Left lung (tissue), 4 donors: ENCODE measurements at regions not wholly inside any gene's neighbourhood (a gene's known extent, or its start where the extent isn't known, plus 50 kb on each side); places are given as distances from the start of the nearest gene placed in this dataset.

Source experiments
- ATAC-seq: fragments of 200-7000 bp; cut with Tn5 transposase; one replicate; pipeline ENCODE4 v1.9.1; 2020; ENCODE audit warnings: moderate library complexity
- DNase-seq, 4 donors: peaks; one replicate each; pipeline ENCODE4 v3.0.0-alpha.2; 2013 to 2020
- H3K27ac ChIP-seq, 2 donors: fragments of 200-600 bp; sonication (generic) in 1 of 2; one replicate each; pipeline versions ENCODE4 v1.5.0 to v1.8.0; 2020 to 2021
- H3K27me3 ChIP-seq, 2 donors: fragments of 200-600 bp; sonication (generic) in 1 of 2; one replicate each; pipeline versions ENCODE4 v1.5.0 to v1.8.0; 2020 to 2021
- H3K36me3 ChIP-seq, 2 donors: fragments of 200-600 bp; sonication (generic) in 1 of 2; one replicate each; pipeline versions ENCODE4 v1.5.0 to v1.8.0; 2020 to 2021
- H3K4me1 ChIP-seq, 2 donors: fragments of 200-600 bp; one replicate each; pipeline ENCODE4 v1.8.0; 2021
- H3K4me3 ChIP-seq, 2 donors: fragments of 200-600 bp; sonication (generic) in 1 of 2; one replicate each; pipeline versions ENCODE4 v1.5.0 to v1.8.0; 2020 to 2021; ENCODE audit warnings: mild to moderate bottlenecking in 1 of 2
- H3K9me3 ChIP-seq, 2 donors: fragments of 200-600 bp; sonication (generic) in 1 of 2; one replicate each; pipeline versions ENCODE4 v1.5.0 to v1.8.0; 2020 to 2021
- intact Hi-C, 2 donors: fragments of 100-400 bp; cut with DNase I; formaldehyde crosslinking; loops; one replicate each; pipeline versions ENCODE4 v1.11.2 to v1.14.2; 2022
- TF ChIP-seq, protein P1 (sequence below), 2 donors: fragments of 200-600 bp; sonication (generic) in 1 of 2; IDR thresholded peaks; one replicate each; pipeline versions ENCODE4 v1.5.0 to v1.8.0; 2021; ENCODE audit warnings: antibody characterized with exemption in 2 of 2
- donor health status: DM: no; HTN: yes; CAD: no.
- donor health status: DM: no; HTN: no; CAD: no.

DNA sequence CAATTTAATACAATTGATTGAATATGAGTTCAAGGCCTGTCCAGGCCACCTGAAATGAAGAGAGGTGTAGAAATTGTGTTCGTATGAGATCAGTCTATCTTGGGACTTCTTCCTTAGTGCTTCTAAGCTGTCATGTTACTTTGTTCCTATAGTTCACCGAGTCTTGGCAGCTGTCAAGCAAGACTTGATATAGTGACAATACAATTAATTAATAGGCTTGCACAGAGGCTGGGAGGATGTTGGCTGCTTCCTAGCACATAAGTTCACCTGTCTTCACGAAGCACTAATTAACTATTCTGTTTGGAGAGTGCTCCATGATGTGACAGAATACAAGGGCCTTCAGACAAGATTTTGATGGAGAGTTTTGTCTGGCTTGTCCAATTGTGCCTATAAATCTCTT lies 103.7 kb upstream of the CD96 start:
- intact Hi-C loops, result no loop called here
- DNase-seq, result no peak
- Histone ChIP-seq H3K4me3 (no peak overlapping the region), H3K27ac (no peak overlapping the region), H3K36me3 (no peaks in the 10 kb centered on the region), H3K9me3 (peaks cover 0 to 5% of the 10 kb centered on the region in 2 donors), H3K27me3 (no peaks in the 10 kb centered on the region), H3K4me1 (no peaks in the 10 kb centered on the region)
- ATAC-seq, result no peak
- TF ChIP-seq, protein P1, sequence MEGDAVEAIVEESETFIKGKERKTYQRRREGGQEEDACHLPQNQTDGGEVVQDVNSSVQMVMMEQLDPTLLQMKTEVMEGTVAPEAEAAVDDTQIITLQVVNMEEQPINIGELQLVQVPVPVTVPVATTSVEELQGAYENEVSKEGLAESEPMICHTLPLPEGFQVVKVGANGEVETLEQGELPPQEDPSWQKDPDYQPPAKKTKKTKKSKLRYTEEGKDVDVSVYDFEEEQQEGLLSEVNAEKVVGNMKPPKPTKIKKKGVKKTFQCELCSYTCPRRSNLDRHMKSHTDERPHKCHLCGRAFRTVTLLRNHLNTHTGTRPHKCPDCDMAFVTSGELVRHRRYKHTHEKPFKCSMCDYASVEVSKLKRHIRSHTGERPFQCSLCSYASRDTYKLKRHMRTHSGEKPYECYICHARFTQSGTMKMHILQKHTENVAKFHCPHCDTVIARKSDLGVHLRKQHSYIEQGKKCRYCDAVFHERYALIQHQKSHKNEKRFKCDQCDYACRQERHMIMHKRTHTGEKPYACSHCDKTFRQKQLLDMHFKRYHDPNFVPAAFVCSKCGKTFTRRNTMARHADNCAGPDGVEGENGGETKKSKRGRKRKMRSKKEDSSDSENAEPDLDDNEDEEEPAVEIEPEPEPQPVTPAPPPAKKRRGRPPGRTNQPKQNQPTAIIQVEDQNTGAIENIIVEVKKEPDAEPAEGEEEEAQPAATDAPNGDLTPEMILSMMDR (IDR thresholded peaks at IDR 0.05), result no peak

DNA sequence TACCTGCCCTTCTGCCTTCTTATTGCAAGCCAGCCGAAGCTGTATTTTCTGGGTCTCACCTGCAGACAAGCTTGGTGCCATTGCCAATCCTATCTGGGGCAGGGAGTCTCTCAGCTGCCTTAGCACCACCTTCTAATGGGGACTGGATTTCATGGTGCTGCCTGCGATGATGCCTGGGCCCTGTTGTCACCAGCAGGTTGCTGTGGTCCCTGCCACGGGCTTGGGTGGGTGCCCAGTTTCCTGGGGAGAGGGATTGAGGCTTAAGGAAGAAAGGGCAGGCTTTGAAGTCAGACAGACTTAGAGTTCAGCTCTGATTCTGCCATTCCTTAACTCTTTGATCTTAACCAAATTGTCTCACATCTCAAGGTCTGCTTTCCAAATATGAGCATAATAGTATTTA lies 87.4 kb upstream of the CD96 start:
- no peak overlapping the region for H3K27ac ChIP-seq
- TF ChIP-seq, protein P1 (IDR thresholded peaks at IDR 0.05), result no peak
- DNase-seq (peak in 1 of 4 donors; percentile 26), ATAC-seq (no peak)
- intact Hi-C loops, result no loop called here
- no peak overlapping the region for H3K4me3 ChIP-seq
- H3K27me3 ChIP-seq, result no peaks in the 10 kb centered on the region
- H3K36me3 ChIP-seq, result no peaks in the 10 kb centered on the region
- H3K9me3 ChIP-seq, result peaks cover 0 to 2% of the 10 kb centered on the region in 2 donors
- H3K4me1 ChIP-seq, result no peaks in the 10 kb centered on the region

DNA sequence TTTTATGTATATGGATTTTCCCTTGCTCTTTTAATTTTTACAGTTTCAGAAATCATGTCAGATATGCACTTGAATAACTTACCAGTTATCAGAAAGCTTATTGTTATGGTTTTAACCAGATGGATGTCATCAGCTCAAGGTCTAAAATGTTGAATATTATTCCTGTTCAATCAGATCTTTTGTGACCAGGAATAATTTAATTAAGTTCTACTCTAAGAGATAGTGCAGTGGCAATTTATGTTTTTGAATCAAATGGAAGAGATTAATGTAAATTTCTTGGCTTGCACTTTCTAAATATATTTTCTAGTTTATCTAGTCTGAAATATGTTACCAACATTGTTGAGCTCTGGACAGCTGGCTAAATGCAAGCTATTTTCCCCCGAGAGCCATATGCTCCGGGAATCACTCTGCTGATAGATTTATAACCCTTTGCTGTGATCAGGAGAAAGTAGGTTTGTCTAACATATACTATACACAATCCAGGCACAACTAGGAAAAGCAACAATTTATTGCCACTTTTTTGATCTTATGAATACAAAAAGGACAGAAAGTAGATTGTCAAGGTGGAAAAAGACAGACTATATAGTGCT lies 76.8 kb upstream of the CD96 start:
- Histone ChIP-seq H3K27me3 (no peaks in the 10 kb centered on the region), H3K9me3 (no peaks in the 10 kb centered on the region), H3K36me3 (no peaks in the 10 kb centered on the region), H3K4me3 (no peak overlapping the region), H3K27ac (no peak overlapping the region), H3K4me1 (no peaks in the 10 kb centered on the region)
- DNase-seq (peak in 1 of 4 donors; percentile 19), ATAC-seq (no peak)
- intact Hi-C loops, result no loop called here
- TF ChIP-seq, protein P1 (IDR thresholded peaks at IDR 0.05), result no peak

DNA sequence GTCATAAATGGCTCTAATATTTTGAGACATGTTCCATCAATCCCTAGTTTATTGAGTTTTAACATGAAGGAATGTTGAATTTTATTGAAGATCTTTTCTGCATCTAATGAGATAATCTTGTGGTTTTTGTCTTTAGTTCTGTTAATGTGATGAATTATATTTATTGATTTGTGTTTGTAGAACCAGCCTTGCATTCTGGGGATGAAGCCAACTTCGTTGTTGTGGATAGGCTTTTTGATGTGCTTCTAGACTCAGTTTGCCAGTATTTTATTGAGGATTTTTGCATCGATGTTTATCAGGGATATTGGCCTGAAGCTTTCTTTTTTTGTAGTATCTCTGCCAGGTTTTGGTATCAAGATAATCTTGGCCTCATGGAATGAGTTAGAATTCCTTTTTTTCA lies 72.0 kb upstream of the CD96 start:
- Histone ChIP-seq H3K27me3 (no peaks in the 10 kb centered on the region), H3K4me3 (no peak overlapping the region), H3K4me1 (no peaks in the 10 kb centered on the region), H3K9me3 (peaks cover 0 to 6% of the 10 kb centered on the region in 2 donors), H3K27ac (no peak overlapping the region), H3K36me3 (no peaks in the 10 kb centered on the region)
- intact Hi-C loops, result no loop called here
- DNase-seq, result no peak
- TF ChIP-seq, protein P1 (IDR thresholded peaks at IDR 0.05), result no peak
- no peak for ATAC-seq

DNA sequence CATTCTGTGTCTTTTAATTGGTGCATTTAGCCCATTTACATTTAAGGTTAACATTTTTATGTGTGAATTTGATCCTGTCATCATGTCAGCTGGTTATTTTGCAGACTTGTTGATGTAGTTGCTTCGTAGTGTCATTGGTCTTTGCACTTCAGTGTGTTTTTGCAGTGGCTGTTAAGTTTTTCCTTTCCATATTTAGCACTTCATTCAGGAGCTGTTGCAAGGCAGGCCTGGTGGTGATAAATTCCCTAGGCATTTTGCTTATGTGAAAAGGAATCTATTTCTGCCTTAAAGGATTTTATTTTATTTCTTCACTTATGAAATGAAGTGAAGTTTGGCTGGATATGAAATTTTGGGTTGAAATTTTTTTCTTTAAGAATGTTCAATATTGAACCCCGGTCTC lies 70.2 kb upstream of the CD96 start:
- ATAC-seq (no peak), DNase-seq (no peak)
- Histone ChIP-seq H3K4me3 (no peak overlapping the region), H3K9me3 (peaks cover 0 to 6% of the 10 kb centered on the region in 2 donors), H3K27me3 (no peaks in the 10 kb centered on the region), H3K27ac (no peak overlapping the region), H3K36me3 (no peaks in the 10 kb centered on the region), H3K4me1 (no peaks in the 10 kb centered on the region)
- intact Hi-C loops, result no loop called here
- TF ChIP-seq, protein P1 (IDR thresholded peaks at IDR 0.05), result no peak
